ENCODE measurements at regions not wholly inside any gene's neighbourhood (a gene's known extent, or its start where the extent isn't known, plus 50 kb on each side); places are given as distances from the start of the nearest gene placed in this dataset.

DNA sequence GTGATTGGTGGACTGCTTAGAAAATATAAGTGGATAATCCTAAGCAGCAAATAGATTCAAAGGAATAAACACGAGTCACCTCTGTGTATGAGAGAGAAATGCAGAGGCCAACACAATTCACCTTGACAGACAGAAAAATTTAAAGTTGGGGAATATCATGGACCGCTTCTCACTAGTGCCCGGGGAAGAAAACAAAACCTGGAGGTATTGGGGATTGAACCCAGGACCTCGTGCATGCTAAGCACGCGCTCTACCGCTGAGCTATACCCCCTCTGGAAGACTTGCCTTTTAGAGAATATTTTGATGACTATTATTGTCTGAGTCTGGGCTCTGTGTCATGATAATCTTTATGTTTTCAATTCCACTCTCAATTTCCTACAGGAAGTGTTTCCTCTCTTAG lies 111.9 kb downstream of the TRIM27 start:
- TF ChIP-seq, protein P1, sequence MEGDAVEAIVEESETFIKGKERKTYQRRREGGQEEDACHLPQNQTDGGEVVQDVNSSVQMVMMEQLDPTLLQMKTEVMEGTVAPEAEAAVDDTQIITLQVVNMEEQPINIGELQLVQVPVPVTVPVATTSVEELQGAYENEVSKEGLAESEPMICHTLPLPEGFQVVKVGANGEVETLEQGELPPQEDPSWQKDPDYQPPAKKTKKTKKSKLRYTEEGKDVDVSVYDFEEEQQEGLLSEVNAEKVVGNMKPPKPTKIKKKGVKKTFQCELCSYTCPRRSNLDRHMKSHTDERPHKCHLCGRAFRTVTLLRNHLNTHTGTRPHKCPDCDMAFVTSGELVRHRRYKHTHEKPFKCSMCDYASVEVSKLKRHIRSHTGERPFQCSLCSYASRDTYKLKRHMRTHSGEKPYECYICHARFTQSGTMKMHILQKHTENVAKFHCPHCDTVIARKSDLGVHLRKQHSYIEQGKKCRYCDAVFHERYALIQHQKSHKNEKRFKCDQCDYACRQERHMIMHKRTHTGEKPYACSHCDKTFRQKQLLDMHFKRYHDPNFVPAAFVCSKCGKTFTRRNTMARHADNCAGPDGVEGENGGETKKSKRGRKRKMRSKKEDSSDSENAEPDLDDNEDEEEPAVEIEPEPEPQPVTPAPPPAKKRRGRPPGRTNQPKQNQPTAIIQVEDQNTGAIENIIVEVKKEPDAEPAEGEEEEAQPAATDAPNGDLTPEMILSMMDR (IDR thresholded peaks at IDR 0.05), result no peak
- ATAC-seq (ENCODE audit: low FRiP score) (no peak), DNase-seq (ENCODE audit: low spot score) (no peak)

DNA sequence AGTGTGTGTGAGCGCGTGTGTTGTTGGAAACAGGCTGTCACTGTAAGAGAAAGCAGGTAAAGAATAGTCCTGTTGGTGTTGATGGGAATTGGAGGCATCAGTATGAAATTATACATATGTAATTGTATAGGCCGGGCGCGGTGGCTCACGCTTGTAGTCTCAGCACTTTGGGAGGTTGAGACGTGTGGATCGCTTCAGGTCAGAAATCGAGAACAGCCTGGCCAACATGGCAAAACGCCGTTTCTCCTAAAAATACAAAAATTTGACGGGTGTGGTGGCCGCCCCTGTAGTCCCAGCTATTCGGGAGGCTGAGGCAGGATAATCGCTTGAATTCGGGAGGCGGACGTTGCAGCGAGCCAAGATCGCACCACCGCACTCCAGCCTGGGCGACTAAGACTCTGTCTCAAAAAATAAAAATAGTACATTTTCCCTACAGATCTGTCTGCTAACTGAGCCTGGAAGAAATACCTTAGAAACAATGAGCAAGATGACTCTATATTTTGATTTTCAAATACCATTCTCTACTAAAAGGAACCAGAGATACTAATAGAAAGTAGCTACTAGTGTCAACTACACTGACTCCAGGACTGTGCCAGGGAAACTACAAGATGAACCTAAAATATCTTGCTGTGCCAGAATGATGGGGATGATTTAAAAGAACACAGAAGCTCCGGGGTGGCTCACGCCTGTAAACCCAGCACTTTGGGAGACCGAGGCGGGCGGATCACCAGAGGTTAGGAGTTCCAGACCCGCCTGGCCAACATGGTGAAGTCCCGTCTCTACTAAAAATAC lies 110.8 kb downstream of the TRIM27 start:
- TF ChIP-seq, protein P1 (IDR thresholded peaks at IDR 0.05), result no peak
- ATAC-seq (ENCODE audit: low FRiP score) (no peak), DNase-seq (ENCODE audit: low spot score) (no peak)

DNA sequence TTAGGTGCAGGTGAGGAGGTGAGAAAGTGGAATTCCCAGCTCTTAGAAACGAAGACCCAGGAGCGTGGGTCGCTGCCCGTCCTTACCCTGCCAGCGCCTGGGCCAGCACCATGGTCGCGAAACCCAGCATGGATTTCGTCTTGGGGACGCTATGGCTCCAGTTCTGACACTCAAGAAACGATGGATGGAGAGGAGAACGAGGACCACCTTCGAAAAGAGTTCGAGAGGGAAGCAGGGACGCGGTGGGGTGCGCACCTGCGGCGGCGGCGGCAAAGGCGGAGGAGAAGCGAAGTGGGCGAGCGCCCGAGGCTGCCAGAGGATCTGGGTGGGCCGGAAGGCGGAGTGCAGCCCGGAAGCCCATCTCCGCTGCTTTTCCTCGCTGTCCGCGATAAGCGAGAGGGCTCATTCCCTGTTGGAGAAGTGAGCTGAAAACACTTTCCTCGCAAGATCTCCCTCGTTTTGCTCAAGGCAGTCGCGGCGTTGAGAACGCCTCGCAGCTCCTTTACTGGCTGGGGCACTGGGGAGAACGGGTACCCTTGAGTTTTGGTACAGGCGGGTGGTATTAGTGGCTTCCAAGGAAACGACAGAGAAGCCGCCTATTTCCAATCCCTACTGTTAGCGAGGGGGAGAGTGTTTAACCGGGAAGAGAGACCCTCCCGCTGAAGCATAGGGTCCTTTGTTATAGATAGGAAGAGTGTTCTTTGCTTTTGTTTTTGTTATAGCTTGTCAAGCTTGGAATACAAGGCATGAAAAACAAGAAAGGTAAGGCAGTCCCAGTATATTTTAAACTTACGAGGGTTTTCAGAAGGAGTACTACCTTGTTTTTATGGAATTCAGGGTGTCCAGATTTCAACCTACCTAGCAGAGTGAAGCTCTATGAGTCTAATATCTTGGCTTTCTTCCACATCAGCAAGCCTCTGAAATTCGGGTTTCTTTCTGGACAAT lies 109.5 kb downstream of the TRIM27 start:
- TF ChIP-seq, protein P1 (IDR thresholded peaks at IDR 0.05), result no peak
- DNase-seq (ENCODE audit: low spot score) (no peak), ATAC-seq (ENCODE audit: low FRiP score) (no peak)

DNA sequence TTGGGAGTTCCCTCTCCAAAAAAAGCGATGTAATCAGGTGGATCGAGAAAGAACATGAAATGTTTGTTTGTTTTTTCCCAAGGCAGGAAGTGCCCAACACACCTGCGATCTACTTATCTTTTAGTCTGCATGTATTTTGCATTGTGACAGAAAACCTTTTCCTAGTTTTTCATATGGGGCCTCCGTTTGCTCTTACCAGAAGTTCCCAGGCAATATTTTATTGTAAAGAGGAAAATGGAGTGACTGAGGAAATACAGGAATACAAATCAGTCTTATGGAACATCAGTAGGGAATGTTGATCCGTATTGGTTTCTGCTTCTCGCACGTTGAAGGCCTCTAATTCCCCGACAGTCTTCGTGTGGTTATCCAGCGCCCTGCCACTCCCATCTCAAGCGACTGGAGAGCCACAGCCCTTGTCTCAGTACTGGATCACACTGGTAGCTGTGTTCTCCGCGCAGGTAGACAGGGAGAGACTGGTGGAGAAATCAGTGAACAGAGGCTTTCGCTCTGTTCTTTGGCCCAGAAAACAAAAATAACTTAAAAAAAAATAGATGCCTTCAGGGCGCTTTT lies 107.4 kb downstream of the TRIM27 start:
- no peak for DNase-seq (ENCODE audit: low spot score)
- ATAC-seq (ENCODE audit: low FRiP score), result no peak
- TF ChIP-seq, protein P1 (IDR thresholded peaks at IDR 0.05), result no peak

DNA sequence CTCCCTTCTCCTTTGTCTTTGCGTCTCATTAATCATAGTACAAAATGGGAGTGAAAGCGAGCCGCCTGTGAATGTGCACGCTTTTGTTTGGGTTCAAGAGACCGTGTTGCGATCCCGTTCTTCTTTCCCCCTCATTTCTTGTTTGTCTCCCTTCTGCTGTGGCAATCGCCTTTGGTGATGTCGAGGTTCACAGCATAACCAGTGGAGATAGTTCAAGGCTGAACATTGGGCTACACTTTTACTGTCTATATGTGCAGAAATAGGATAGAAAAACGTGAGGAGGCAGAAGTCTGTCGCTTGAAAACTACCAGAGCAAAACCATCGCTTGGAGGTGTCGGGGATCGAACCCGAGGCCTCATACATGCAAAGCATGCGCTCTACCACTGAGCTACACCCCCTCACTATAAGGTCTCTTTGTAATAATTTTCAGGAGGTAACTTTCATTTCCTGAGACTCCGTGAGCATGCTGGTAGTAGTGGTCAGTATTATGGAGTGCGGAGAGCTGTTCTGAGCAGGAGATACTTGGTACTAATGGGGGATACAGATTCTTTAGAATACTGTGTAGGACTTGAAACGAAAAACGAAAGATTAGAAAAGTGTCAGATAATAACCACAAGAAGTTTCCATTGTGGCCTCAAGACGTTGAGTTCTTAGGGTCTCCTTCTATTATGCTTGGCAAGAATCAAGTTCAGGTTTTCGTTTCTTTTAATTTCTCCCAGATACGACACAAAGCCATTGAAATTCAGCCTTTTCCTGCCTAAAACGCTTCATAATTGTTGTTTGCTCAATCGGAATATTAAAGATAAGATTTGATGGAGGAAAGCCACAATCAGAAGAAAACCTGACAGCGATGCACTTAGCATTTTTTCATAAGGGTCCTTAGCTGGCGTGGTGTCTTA lies 106.6 kb downstream of the TRIM27 start:
- TF ChIP-seq, protein P1 (IDR thresholded peaks at IDR 0.05), result no peak
- DNase-seq (ENCODE audit: low spot score), result no peak
- no peak for ATAC-seq (ENCODE audit: low FRiP score)

DNA sequence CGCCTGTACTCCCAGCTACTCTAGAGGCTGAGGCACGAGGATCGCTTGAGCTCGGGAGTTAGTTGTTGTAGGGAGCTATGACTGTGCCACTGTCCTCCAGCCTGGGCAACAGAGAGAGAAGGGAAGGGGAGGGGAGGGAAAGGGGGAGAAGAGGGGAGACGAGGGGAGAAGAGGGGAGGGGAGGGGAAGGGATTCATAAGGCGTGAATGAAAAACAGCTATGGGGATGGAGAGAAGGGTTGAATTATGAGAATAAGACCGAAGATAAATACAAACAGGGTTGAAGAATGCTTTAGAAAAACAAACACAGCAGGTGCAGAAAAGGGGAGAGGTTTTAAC lies 106.0 kb downstream of the TRIM27 start:
- DNase-seq (ENCODE audit: low spot score) (no peak), ATAC-seq (ENCODE audit: low FRiP score) (no peak)
- TF ChIP-seq, protein P1 (IDR thresholded peaks at IDR 0.05), result no peak
